ENCODE measurements at regions not wholly inside any gene's neighbourhood (a gene's known extent, or its start where the extent isn't known, plus 50 kb on each side); places are given as distances from the start of the nearest gene placed in this dataset.

DNA sequence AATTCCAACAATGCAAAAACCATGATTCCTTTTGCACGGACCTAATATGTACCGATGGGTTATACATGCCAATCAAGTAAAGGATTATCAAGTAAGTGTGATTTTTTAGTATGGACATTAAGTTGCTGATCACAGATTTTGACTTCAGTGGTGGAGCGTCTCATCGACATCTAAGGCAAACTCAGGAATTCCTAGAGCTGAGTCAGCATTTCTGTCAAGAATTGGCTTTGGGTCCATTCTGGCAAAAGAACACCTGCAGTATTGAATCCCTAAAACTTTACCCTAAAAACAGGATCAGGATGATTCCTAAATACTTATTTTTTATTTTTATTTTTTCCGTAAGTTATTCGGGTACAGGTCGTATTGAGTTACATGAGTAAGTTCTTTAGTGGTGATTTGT is 83.6 kb downstream of the HPGD start:
- DNase-seq (ENCODE audit: low read depth in 2 of 3, low spot score in 2 of 3), result no peak

DNA sequence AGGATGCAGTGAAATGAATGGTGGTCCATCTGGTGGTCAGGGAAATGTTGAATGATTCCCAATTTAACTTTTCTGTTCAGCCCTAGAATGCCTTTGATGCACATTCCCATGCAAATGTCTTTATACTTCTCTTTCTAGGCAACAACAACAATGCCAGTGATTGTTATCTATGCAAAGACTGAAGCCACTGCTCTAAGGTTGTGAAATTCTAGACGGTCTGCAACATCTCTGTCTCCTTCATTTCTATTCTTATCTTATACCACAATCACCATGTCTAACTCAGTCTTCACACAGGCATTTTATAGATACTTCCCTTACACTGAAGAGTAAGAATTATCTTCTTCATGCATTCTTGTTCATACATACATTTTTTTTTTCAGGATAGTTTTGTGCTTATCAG is 84.5 kb downstream of the HPGD start:
- DNase-seq (ENCODE audit: low read depth in 2 of 3, low spot score in 2 of 3), result no peak

DNA sequence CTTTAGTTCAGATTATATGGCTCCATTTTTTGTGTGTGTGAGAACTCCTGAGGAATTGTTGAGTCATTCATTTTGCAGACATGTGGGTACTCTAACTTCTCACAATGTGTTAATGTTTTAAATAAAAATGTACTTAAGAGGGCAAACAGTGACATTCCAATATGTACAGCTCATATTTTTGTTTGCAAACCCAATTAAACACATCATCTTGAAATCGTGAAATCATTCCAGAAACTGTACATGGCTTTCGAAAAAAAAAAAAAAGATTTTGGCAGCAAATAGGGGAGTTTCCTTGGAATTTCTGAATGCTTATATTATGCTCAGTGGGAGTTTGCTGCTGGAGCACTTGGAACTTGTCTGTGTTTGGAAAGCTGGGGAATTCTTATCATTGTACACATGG is 85.0 kb downstream of the HPGD start:
- no peak for DNase-seq (ENCODE audit: low read depth in 2 of 3, low spot score in 2 of 3)

DNA sequence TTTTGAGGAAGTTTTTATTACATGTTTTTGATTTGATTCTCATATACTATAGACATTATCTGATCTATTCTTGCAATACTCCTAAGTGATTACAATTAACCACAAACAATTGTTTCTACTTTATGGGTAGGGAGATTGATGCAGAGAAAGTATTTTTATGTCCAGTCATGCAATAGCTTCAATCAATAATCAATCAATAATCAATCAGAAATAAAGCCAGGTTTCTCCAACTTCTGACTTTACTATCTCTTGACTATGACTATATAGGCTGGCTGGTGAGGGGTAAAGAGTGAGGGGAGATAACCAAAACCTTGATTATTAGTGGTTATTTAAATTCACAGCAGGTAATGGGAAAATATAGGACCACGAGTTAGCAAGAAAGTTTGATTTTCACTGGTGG is 85.9 kb downstream of the HPGD start:
- no peak for DNase-seq (ENCODE audit: low read depth in 2 of 3, low spot score in 2 of 3)

DNA sequence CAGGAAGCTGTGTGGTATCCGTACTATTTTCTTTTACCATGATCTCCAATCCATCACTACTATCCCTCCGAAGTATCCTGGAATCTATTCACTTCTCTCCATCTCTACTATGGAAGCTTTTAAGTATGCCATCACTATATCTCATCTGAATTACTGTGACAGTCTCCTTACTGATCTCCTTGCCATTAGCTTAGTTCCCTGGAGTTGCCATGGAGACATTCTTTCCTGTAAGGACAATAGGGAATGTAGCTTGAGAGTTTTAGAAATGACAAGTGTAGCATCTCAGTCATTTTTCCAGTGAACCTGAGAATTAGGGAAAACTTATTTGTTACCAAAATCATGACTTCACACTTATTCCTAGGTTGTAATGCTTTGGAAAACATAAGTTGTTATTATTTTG is 86.3 kb downstream of the HPGD start:
- no peak for DNase-seq (ENCODE audit: low read depth in 2 of 3, low spot score in 2 of 3)

DNA sequence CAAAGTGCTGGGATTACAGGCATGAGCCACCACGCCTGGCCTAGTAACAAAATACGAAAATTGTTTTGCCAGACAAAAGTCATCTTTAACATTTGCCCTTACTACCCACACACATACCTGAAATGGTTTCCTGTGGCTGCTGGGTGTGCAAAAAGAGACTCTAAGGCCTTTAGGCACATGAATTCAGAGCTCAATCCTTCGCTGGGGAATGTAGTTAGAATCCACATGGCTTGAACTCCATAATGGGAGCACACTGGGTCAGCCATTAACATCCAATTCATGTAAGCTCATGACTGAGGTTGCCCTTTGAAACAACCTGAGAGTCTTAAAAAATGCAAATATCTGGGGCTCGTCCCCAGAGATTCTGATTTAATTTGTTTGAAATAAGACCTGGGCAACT is 87.8 kb downstream of the HPGD start:
- no peak for DNase-seq (ENCODE audit: low read depth in 2 of 3, low spot score in 2 of 3)

DNA sequence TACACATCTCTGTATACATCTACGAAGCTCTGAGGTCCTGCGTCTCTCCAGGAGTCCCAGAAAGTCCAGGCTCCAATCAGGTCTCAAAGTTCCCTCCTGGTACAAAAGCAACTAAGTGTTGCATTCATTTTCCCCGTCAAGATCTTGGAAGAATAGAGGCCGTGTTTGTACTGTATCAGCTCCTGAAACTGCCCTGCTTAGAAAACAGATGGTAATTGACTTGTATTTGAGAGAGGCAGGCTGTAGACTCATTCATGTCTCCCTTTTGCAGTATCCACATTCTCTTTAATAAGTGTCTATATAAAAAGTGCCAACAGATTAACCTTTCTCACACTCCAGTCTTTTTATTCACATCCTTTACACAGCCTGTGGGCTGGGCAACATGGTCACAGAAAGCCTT is 91.7 kb downstream of the HPGD start:
- DNase-seq (ENCODE audit: low read depth in 2 of 3, low spot score in 2 of 3), result no peak

DNA sequence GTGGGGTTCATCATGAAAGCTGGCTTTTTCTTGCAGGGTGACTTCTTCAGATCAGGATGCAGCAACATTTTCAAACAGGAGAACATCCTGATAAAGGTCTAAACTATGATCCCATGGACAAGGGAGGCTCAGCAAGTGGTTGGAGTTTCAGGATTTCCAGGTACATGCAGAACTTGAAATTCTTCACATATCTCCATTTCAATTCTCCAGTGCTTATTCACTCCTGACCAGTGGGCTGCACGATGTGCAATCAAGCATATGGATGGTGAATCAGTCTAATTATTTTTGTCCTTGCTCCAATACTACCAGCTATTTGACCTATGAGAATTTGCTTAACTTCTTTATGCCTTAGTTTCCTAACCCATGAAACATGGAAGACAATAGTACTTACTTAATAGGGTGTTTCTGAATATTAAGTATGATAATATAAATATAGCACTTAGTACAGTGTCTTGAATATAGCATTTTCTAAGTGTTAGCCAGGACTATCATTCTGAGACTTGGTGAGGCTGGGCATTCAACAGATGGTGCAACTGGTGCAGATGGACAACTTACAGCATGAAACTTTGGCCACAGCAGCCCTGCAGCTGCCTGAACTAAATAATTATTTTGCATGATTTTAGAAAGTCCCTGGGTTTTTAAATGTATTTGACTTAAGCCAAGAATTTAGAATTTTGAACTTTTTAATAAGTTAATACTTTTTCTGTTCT is 92.4 kb downstream of the HPGD start:
- no peak for DNase-seq (ENCODE audit: low read depth in 2 of 3, low spot score in 2 of 3)

DNA sequence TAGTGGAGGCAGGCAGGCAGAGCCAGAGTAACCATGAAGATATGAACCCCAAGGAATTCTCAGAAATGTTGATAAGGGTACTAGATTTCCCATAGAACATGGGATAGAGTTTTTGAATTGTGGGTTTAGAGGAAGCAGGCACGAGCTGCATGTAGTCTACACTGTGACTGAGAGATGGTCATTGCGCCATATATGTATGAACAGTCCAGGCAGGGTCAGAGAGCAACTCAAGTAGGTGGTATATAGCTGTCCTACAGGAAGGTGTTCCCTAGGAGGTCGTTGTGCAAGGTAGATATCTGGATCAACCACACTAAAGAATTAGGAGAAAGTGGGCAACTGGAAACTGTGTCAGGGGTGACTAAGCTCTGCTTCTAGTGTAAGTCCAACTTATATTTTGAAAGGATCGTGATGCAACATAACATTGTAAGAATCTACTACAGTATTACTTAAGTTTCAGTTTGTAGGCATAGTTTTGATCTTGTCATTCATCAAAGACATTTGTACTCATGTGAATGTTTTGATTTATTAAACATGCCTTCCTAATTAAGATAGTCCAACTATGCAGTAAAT is 94.6 kb downstream of the HPGD start:
- no peak for DNase-seq (ENCODE audit: low read depth in 2 of 3, low spot score in 2 of 3)

DNA sequence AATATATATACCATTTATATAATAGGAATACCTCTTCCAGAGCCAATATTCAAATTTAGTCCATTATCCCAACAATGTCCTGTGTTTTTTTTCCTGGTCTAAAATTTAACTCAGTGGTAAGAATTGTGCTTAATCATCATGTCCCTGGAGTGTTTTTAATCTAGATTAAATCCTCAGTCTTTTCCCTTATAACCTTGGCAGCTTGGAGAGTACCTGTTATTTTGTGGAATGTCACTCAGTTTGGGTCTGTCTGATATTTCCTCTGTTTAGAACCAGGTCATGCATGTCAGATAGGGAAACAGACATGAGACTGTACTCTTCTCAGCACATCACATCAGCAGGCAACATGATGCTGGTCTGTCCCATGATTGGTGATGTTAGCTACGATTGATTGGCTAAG is 96.6 kb downstream of the HPGD start:
- DNase-seq (ENCODE audit: low read depth in 2 of 3, low spot score in 2 of 3), result no peak

DNA sequence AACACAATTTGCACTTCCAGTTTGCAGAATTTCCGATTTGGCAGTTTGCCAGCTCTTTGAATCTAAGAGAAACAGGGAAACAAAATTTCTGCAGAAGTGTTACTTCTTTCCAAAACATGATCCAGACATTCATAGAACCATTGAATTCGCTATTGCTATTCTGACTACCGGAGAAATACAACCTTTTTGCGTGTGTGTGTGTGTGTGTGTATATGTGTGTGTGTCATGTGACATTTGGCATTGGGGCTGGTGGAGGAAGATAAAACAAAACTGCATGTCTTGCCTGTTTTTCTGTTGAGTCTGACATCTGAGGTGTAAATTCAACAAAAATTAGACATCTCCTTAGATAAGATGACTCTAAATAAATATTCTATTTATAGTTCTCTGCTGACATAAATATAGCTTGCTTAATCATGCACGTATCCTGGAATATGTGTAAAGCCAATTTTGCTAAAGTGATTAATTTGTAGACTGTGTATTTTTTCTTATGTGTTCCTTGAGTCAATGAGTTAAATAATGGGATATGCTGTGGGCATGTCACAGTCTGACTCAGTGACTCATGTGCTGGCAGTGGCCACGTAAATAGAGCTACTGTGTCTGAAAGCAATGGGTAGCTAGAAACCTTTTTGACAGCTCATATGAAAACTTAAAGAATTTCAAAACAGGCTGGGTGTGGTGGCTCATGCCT is 98.9 kb downstream of the HPGD start:
- DNase-seq (ENCODE audit: low read depth in 2 of 3, low spot score in 2 of 3), result peak in 2 of 3 donors; percentile 34 to 71

DNA sequence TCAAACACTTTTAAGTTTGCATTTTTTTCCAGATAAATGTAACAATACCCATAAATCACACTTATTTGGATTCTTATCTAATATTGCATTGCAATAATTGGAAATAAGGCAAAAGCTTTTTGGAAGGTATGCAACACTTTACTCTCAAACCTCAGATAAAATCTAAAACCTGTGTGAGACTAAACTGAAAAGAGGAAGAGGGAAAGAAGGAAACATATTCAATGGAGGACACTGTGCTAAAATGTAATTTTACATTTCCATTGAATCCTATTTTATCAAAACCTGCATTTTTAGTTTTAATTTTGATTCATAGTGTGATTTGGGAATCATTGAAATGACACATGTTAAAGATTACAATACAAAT is 99.4 kb downstream of the HPGD start:
- no peak for DNase-seq (ENCODE audit: low read depth in 2 of 3, low spot score in 2 of 3)

DNA sequence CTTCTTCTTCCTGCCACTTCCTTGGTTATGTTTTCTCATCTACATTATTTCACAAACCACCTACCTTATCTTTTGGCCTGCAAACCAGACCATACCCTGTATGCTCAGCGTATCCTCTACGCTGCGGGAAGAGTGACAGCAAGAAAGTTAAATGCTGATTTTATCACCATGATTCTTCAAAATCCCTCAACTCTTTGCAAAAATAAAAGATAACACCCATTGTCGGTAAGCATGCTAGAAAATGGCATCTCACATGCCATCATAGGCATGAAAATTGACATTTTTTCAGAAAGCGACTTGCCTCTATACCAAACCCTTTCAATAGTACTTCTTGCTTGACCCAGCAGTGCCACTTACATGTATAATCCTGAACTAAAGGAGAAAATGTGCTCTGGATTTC is 102.0 kb downstream of the HPGD start:
- DNase-seq (ENCODE audit: low read depth in 2 of 3, low spot score in 2 of 3), result peak in 2 of 3 donors; percentile 5 to 50

DNA sequence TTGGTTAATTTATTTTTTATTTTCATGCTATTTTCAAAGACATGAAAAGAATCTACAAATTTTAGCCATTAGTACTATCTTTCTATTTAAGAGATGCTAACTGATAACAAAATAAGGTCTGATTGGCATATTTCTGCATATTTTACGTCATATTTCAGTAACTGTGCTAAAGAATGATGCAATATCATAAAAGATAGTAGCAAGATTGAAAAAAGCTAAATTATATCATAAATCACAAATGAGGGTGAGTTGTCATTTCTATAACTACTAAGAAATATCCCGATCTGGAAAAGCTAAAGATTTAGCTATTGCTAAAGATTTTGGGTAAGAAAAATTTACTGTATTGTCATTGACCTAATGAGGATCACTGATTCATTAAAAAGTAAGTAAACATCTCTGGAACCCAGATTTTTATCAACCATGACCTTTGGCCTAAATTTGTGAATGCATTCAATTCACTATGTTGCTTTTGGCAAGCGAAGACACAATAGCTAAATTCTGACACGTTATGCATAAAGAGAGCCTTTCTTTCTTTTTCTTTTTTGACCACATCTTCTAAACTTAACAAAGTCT is 103.6 kb downstream of the HPGD start:
- no peak for DNase-seq (ENCODE audit: low read depth in 2 of 3, low spot score in 2 of 3)

DNA sequence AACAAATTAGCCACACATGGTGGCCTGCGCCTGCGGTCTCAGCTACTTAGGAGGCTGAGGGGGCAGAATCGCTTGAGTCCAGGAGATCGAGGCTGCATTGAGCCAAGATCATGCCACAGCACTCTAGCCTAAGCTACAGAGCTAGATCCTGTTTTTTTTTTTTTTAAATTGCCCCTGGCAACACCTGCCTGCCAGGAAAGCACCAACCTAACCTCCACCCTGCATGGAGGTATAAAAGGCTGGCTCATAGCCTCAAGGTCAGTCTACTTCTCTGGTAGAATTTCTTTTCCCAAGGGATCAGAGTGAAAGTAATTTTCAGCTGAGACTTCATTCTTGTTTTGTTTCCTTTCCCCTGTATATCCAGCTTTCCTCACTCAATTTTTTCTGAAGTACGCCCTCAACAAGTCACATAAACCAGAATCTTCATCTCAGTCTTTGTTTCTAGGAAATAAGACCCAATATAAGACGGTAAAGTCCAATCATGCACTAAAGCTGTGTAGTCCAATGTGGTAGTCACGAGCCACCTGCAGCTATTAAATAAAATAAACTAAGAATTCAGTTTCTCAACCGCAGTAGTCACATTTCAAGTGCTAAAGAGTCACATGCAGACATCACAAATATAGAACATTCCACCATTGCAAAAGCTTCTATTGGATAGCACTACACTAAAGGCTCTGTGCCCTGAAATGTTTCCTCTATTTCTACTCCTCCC is 113.3 kb downstream of the HPGD start:
- DNase-seq (ENCODE audit: low read depth in 2 of 3, low spot score in 2 of 3), result no peak

DNA sequence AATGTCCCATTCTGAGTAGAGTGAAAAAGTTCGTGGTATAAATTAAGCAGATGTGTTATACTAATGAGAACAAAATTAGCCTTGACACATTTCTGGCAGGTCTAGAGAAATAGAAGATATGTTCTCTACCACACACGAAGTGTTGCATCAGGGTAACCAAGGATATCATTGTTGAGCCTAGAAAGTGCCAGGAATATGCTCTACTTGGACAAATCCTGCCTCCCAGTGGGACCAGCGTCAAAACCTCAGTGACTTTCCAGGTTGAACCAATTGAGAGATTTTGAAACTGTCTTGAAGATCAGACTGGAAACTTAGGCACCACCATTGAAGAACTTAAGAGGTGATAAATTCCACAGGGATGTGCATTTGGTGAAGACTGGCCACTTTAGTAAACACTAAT is 115.9 kb downstream of the HPGD start:
- no peak for DNase-seq (ENCODE audit: low read depth in 2 of 3, low spot score in 2 of 3)

DNA sequence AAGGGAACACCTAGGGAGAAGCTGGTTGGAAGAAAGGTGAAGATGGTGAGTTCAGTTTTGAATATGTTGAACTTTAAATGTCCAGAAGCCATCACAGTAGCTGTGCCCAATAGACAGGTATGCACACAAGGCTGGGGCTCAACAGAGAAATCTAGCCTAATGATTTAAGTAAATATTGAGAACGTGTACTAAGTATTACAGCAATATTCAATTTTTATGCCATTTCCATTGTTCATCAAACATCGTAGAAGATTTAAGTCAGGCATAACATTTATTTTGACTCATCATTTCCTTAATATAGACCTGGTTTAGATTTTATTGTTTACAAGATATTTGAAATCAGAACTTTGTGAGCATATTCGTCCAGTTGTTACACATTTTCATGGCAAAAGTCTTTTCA is 116.4 kb downstream of the HPGD start:
- DNase-seq (ENCODE audit: low read depth in 2 of 3, low spot score in 2 of 3), result no peak

DNA sequence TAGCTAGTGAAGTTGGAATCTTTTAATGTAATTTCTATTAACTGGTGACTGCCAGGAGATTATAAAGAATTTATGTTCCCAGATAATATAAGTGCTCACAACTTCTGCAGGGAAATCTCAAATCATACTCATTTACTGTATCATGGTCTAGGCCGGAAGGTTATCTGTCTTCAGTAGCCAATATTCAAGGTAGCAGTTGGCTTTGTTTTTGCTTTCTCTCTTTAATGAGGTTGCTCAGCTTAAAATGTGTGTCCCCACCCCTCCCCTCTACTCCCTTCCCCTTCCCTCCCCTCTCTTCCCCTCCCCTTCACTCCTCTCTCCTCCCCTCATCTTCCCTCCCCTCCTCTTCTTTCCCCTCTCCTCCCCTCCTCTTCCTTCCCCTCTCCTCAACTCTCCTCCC is 117.6 kb downstream of the HPGD start:
- no peak for DNase-seq (ENCODE audit: low read depth in 2 of 3, low spot score in 2 of 3)

DNA sequence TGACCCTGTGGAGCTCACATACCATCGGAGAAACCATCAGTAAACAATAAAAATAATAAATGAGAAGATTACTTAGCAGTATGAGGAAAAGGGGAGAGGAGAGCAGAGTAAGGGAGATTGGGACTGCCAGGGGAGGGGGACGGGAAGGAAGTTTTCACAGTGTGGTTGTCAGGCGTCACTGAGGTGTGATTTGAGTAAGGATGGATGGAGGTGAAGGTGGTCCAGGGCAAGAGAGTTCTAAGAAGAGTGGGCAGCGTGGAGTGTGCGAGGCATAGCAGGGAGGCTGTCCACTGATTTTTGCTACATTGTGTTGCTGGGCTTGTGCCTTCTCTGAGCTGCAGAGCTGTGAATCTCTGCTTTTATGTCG is 119.1 kb downstream of the HPGD start:
- no peak for DNase-seq (ENCODE audit: low read depth in 2 of 3, low spot score in 2 of 3)

DNA sequence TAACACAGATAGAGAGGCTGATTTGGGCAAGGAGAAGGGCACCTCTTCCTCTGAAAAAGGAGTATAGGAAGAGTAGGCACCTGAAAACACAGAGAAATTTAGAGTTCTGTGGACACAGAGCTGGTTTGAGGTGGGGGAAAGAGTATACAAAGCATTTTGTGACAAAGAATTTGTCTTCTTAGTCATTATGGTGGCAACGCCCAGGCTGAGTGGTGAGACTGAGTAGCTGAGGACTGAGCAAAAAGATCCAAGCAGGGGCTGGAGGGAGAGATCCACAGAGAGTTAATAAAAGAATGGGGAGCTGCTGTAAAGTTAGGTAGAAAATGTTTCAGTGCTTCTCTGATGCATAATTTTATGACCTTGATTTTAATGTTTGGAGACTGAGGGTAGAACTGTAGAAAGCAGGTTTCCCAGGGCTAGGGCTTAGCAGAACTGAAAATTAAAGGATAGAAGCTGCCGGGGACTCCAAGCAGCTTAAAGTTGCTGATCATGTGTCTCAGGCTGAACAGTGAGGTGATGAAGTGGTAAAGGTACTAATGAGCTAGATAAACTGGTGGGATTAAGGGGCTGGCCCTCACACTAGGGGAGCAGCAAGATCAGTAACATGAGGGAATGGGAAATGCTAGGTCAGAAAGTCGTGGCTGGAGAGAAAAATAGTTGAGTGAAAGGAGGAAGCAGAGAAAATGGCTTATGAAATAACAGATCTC is 118.9 kb downstream of the CEP44 start:
- DNase-seq (ENCODE audit: low read depth in 2 of 3, low spot score in 2 of 3), result no peak
